ENCODE measurements at regions not wholly inside any gene's neighbourhood (a gene's known extent, or its start where the extent isn't known, plus 50 kb on each side); places are given as distances from the start of the nearest gene placed in this dataset.
A peak's percentile ranks its signal among the peaks of the same experiment; 100 is the strongest.

GRCh38 chr12:128059621-128060370, 207.2 kb upstream of the TMEM132C start:
- DNase-seq = no peak

DNA sequence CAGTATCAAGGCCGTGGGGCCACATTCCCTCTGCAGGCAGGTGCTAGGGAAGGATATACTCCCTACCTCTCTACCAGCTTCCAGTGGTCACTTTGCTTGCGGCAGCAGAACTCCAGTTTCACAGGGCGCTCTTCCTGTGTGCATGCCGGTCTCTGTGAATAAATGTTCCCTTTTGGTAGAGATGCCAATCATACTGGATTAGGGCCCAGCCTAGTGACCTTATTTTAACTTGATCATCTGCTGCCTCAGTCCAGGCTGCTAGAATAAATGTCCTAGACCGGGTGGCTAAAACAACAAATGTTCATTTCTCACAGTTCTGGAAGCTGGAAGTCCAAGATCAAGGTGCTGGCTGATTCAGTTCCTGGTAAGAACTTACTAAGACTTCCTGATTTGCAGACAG, 198.8 kb upstream of the TMEM132C start:
- DNase-seq = no peak

- peak in 26 of 56 donors; percentile 0 to 72 (median 12) for DNase-seq
Observed at GRCh38 chr12:128069359-128069997, 197.5 kb upstream of the TMEM132C start.

DNA sequence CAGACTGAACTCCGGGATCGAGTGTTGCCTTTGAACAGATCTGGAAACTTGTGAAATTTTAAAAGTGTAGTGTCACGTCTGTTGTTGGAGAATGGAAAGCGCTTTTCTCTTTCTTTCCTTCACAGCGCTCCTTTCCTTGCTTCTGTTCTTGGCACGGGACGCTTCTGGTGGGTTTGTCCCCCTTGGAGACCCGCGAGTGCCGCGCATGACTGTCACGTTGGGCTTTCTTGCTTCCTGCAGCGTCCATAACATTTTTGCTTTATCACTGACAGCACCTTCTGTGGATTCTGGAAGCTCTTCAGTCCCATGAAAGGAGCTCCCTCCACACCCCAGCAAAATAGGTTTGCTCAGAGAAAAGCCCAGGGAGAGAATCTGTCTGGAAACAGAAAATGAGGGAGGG, 193.0 kb upstream of the TMEM132C start:
- DNase-seq = no peak

DNA sequence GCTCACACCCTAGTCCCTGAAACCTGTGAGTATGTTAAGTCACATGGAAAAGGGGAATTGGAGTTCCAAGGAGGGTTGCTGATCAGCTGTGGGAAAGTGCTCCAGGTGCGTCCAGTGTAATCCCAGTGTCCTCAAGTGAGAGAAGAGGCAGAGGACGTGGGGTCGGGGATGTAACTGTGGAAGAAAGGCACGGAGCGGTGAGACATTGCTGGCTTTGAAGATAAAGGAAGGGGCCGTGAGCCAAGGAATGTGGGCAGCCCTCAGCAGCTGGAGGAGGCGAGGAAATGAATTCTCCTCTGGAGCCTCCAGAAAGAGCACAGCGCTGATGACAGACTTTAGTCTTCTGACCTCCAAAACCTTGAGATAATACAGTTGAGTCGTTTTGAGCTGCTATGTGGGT, 191.6 kb upstream of the TMEM132C start:
- no peak for DNase-seq

DNA sequence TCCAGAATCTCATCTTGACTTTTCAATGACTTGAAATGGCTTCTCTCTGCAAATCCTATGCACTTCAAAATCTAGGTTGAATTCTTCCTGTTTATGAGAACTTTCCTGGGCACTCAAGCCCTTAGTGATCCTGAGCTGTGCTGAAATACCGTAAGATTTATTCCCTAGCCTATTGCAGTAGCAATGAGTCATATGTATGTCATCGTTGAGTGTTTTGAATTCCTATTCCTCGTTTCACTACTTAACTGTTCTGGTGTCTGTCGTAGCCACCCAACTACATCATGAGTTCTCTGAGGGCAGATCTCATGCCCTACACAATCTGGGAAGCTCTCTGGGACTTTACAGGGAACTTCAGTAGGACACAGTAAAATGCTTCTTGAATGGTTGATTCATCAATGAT, 190.8 kb upstream of the TMEM132C start:
- no peak for DNase-seq

DNA sequence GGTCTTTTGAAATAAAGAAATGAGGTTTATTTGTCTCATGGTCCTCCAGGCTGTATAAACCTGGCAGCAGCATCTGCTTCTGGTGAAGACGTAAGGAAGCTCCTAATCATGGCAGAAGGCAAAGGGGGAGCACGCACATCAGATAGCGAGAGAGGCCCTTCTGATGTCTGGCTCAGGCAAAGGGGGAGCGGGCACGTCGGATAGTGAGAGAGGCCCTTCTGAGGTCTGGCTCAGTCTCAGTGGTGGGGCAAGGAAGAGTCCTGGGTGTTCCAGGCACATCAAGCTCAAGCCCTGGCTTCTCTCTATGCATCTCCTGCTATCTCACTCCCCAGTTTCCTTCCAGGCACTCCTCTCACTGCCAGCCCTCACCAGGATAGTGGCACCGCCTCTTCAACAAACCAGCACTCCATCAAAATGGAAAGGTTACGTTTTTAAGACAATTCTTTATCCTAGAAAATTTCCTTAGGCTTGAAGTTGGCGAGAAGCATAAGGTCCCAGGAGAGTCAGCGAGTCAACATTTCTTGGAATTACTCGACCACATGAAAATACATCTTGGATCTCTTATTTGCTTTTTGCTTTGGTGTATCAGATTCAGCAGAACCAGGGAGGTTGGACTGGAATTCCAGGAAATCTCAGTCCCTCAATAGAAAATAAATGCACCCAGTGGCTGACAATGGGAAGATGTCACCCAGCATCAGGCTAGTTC, 189.6 kb upstream of the TMEM132C start:
- no peak for DNase-seq

DNA sequence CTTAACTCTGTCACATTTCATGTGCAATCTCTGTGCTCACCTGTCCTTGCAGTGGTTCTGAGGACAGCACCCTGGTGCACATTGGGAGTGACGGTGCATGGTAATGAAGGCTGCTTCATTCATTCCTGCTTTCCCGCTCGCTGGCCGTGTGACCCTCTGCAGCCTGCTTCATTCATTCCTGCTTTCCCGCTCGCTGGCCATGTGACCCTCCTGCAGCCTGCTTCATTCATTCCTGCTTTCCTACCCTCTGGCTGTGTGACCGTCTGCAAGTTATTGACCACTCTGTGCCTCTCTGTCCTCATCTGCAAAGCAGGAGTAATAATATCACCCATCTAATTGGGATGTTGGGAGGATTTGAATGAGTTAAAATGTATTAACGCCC, 189.1 kb upstream of the TMEM132C start:
- no peak for DNase-seq

DNA sequence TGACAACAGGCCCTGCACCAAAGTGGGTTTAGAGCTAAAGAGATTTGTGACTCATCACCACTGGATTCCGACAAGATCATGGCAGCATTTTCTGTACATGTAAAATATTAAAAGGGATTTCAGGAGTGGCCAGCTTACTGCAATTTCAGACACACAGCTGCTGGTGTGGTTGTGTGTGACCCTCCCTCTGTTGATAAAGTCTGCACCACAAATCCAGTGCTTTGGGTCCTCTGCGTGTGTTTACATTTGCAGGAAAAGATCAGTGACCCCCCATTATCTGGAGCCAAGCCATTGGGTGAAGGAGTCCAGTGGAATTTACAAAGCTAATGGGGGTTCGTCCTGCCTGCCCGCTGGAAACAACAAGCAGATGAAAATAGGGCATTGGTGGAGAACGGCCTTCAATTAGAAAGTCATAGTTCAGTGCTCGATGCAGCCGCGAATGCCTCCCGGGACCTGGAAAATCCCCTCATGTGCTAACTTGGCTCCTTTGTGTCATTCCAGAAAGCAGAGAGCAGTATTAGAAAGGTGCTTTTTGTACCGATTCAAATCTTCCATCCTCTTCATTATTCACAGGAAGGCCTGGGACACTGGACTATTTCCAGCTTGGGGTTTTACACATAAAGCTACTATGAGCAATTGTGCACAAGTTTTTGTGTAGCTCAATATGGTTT, 188.5 kb upstream of the TMEM132C start:
- no peak for DNase-seq

DNA sequence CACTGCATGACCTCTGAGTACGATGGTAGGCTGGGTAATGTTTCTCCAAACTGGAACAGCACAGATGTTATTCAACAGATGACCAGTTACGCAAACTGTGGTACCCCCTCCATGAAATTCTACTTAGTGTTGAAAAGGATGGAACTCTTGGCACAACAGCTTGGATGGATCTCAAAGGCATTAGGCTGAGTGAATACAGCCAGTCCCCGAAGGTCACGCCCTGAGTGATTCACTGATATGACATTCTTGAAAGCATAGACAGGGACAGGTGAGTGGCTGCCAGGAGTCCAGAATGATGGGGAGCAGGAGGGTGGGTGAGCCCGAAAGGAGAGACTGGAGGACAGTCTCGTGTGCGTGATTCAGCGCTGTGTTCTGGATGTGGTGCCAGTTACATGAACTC, 187.5 kb upstream of the TMEM132C start:
- no peak for DNase-seq

DNA sequence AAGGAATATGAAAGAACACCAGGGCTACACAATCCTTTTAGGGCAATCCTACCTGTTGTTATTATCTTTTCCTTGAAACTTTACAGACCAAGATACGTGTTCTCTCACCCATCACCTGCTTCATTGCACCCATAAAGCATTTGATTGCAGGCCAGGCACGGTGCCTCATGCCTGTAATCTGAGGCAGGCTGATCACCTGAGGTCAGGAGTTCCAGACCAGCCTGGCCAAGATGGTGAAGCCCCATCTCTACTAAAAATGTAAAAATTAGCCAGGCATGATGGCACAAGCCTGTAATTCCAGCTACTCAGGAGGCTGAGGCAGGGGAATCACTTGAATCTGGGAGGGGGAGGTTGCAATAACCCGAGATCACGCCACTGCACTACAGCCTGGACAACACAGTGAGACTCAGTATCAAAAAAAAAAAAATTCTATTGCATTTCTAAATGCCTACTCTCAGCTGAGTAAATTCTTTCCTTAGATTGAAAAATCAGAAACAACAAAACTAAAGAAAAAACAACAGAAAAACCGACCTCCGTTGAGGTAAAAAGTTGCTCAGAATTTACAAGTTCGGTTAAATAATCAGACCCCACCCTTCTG, 183.7 kb upstream of the TMEM132C start:
- no peak for DNase-seq

DNA sequence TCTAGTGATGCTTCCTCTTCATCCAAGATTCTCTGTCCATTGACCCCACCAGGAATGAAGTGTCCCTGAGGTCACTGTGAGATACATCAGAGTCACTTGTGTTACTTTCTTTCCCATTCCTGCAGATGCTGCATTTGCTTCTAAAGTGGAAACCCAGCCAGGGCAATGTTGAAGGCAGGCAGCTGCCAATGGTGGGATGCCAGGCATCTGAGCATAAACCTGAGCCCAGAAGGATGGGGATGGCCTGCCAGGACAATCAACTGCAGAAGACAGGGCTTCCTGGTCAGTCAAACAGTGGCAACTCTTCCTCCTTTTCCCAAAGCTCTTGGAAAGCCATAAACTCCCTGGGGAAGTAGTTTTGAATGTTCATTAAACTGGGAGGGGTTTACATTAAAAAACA, 178.0 kb upstream of the TMEM132C start:
- no peak for DNase-seq

GRCh38 chr12:128089961-128090360, 177.0 kb upstream of the TMEM132C start:
- no peak for DNase-seq

DNA sequence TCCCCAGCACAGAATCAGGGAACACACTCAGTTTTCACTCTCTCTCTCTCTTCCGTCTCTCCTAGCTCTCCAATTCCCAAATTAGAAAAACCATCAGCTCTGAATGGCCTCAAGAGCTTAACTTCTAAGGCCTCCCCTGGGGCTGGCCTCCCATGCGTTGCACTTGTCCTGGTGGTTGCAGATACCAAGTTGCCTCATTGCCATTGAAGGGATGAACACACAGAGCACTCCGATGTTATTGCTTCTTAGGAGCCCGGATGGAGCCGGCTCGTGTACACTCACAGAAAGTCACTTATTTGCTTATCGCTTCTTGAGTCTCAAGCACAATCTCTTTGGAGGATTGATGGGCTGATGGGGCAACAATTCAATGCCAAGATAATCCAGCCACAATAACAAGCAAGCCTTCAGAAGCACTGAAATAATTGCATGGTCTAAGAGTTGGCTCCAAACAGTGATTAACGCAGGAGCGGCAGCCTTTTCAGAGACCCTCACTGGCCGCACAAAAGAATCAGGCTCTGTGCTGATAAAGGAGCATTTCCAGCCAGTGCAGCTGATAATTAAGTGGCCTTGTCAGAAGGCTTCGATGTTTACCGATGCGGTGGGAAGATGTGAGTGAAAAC, 175.8 kb upstream of the TMEM132C start:
- DNase-seq = no peak

GRCh38 chr12:128091951-128092382, 175.0 kb upstream of the TMEM132C start:
- no peak for DNase-seq

GRCh38 chr12:128098730-128099129, 168.2 kb upstream of the TMEM132C start:
- DNase-seq = no peak

- DNase-seq = no peak
Observed at GRCh38 chr12:128103152-128103551, 163.8 kb upstream of the TMEM132C start.

DNA sequence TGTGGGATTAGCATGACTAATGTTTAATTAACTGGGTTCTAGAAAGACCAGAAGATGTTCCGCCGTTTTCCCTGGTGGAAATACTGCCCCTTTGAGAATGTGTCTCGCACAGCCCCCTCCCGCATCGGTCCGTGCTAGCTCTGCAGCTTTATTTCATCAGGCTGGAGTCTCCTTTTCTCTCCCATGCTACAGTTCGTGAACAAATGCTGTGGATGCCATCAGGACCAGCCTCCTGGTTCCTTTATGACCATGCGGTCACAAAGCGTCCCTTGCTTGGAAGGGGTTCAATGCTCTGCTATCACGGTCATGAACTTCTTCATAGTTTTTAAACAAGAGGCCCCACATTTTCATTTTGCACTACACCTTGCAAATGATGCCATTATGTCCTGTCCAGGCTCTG, 157.7 kb upstream of the TMEM132C start:
- DNase-seq = no peak

GRCh38 chr12:128109636-128110035, 157.3 kb upstream of the TMEM132C start:
- no peak for DNase-seq

- DNase-seq = no peak
Observed at GRCh38 chr12:128111333-128111732, 155.6 kb upstream of the TMEM132C start.

DNA sequence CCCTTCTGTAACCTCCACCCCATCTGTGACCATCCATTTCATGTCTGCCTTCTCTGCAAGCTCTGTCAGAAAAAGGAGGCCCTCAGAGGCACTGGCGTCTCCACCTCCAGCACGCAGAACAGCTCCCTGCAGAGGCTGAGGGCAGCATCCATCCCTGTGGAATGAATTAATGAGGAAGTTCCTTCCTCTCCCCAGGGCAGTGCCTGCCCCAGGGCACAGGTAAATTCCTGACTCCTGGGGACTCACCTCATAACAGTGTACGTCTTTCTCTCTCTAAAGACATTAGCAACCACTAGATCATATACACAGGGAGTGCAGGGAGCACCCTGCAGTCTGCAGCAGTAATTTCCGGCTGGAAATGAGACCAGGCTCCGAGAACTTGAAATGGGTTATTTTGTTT, 155.0 kb upstream of the TMEM132C start:
- DNase-seq = no peak
